GM12878 (cell line): ENCODE measurements at regions not wholly inside any gene's neighbourhood (a gene's known extent, or its start where the extent isn't known, plus 50 kb on each side); places are given as distances from the start of the nearest gene placed in this dataset.

Experiments
- ATAC-seq: fragments of 200-7000 bp; cut with Tn5 transposase; 3 replicates; pipeline ENCODE4 v1.9.1; 2020; ENCODE audit warnings: mild to moderate bottlenecking, moderate library complexity
- BruUV-seq: library from RNA; stranded (reverse); fragments of 400-500 nt; replicated peaks from 2 replicates; lab custom pipeline; 2021; lab: Mats Ljungman, UMichigan
- CTCF ChIA-PET: fragments of 300-600 bp; sonication (Branson Sonifier 250); formaldehyde crosslinking; extraction: SDS; loops from one replicate; lab custom pipeline; 2021; ENCODE audit warnings: inconsistent platforms; lab: Yijun Ruan, JAX
- POLR2A ChIA-PET: fragments of 350-600 bp; formaldehyde crosslinking; extraction: SDS; loops from one replicate; lab custom pipeline; 2021; ENCODE audit warnings: inconsistent platforms; lab: Charles Lee
- RAD21 ChIA-PET: fragments of 300-600 bp; sonication (Branson Sonifier 250); formaldehyde crosslinking; loops from one replicate; lab custom pipeline; 2023; ENCODE audit warnings: antibody characterized with exemption; ENCODE audit not compliant: unreplicated experiment; lab: Charles Lee
- SMC1A ChIA-PET: fragments of 300-600 bp; sonication (Branson Sonifier 250); formaldehyde crosslinking; loops from one replicate; lab custom pipeline; 2023; ENCODE audit not compliant: unreplicated experiment, uncharacterized antibody; lab: Charles Lee
- DNase-seq: peaks from one replicate; pipeline ENCODE4 v3.0.0-alpha.2; 2011; ENCODE audit warnings: low read depth, low spot score
- FAIRE-seq: peaks from 3 replicates; lab custom pipeline; 2011; peaks lifted over from hg19 to GRCh38; lab: Jason Lieb, UNC
- H2AFZ ChIP-seq: 2 replicates; pipeline ENCODE4 v1.6.0; 2011; ENCODE audit warnings: low read depth, low read length, control low read depth; ENCODE audit not compliant: control insufficient read depth
- H3K27ac ChIP-seq: 2 replicates; pipeline ENCODE4 v1.5.1; 2011; ENCODE audit warnings: control low read depth; ENCODE audit not compliant: control insufficient read depth, insufficient read depth
- H3K27me3 ChIP-seq, 2 experiments: replicated peaks in 1 of 2; 2 replicates each; pipeline versions ENCODE4 v1.6.0 to v1.6.1; 2011; ENCODE audit warnings: low read length in 1 of 2; ENCODE audit not compliant: control insufficient read depth in 2 of 2, insufficient read depth in 2 of 2
- H3K36me3 ChIP-seq, 2 experiments: 2 replicates each; pipeline ENCODE4 v1.5.1; 2011; ENCODE audit warnings: low read length in 1 of 2; ENCODE audit not compliant: control insufficient read depth in 2 of 2, insufficient read depth in 2 of 2
- H3K4me1 ChIP-seq: 2 replicates; pipeline ENCODE4 v1.6.1; 2011; ENCODE audit warnings: mild to moderate bottlenecking, low read length, moderate library complexity, mixed read lengths; ENCODE audit not compliant: control insufficient read depth, insufficient read depth
- H3K4me2 ChIP-seq: 2 replicates; pipeline ENCODE4 v1.6.0; 2011; ENCODE audit warnings: control low read depth; ENCODE audit not compliant: control insufficient read depth, insufficient read depth
- H3K4me3 ChIP-seq: fragments of 200-600 bp; sonication (generic); 2 replicates; pipeline ENCODE4 v1.5.1; 2016
- H3K79me2 ChIP-seq: 2 replicates; pipeline ENCODE4 v1.6.0; 2011; ENCODE audit warnings: low read length; ENCODE audit not compliant: control insufficient read depth, insufficient read depth
- H3K9ac ChIP-seq: 2 replicates; pipeline ENCODE4 v1.8.0; 2011; ENCODE audit warnings: low read length, control low read depth, mixed read lengths; ENCODE audit not compliant: control insufficient read depth, insufficient read depth
- H3K9me3 ChIP-seq: replicated peaks from 3 replicates; pipeline ENCODE4 v1.5.1; 2011; ENCODE audit warnings: mild to moderate bottlenecking, low read length; ENCODE audit not compliant: control insufficient read depth, insufficient read depth
- H4K20me1 ChIP-seq: 2 replicates; pipeline ENCODE4 v1.6.0; 2011; ENCODE audit not compliant: control insufficient read depth, insufficient read depth
- CEBPB ChIP-seq, 2 experiments: fragments of 150-350 bp in 1 of 2; IDR thresholded peaks; 2 replicates each; pipeline ENCODE4 v1.6.1; 2012 to 2014; ENCODE audit warnings: low read depth in 2 of 2, low read length in 2 of 2, borderline replicate concordance in 1 of 2, inconsistent platforms in 1 of 2
- ESRRA ChIP-seq: IDR thresholded peaks from 2 replicates; pipeline ENCODE4 v1.6.1; 2012; ENCODE audit warnings: mild to moderate bottlenecking, low read length, improper control_type of control experiment
- JUND ChIP-seq: IDR thresholded peaks from 2 replicates; pipeline ENCODE4 v1.6.1; 2012; ENCODE audit warnings: low read depth, mild to moderate bottlenecking, low read length, improper control_type of control experiment, moderate library complexity
- NFYB ChIP-seq: IDR thresholded peaks from 2 replicates; pipeline ENCODE4 v1.6.1; 2011; ENCODE audit warnings: low read depth, mild to moderate bottlenecking, low read length, improper control_type of control experiment, moderate library complexity; ENCODE audit not compliant: insufficient read depth
- PAX5 ChIP-seq: IDR thresholded peaks from 2 replicates; pipeline ENCODE4 v1.6.1; 2011; ENCODE audit warnings: low read depth, low read length, borderline replicate concordance
- PAX8 ChIP-seq: fragments of 450-650 bp; IDR thresholded peaks from 2 replicates; pipeline ENCODE4 v1.6.1; 2017; ENCODE audit warnings: mild to moderate bottlenecking, moderate library complexity
- ZNF274 ChIP-seq: IDR thresholded peaks from one replicate; pipeline ENCODE4 v1.8.0; 2011; ENCODE audit not compliant: insufficient read length, insufficient read depth
- ZNF622 ChIP-seq: fragments of 450-650 bp; IDR thresholded peaks from 2 replicates; pipeline ENCODE4 v1.6.1; 2017; ENCODE audit warnings: mild to moderate bottlenecking, inconsistent platforms
- WGBS: methylation state at CpG from one replicate; pipeline ENCODE4 v1.1.6; 2016; ENCODE audit warnings: low lambda C conversion rate; ENCODE audit not compliant: insufficient replicate concordance, insufficient coverage; ENCODE audit errors: missing lambda C conversion rate; 5-methylcytosine and 5-hydroxymethylcytosine counted together
- in situ Hi-C: fragments of 300-500 bp; cut with MboI; formaldehyde crosslinking; loops from 9 replicates; pipeline ENCODE4 v1.14.3; 2018; ENCODE audit warnings: mixed read lengths
- intact Hi-C: fragments of 100-400 bp; cut with micrococcal nuclease; formaldehyde crosslinking; loops from one replicate; pipeline ENCODE4 v1.14.2; 2022; ENCODE audit not compliant: unreplicated experiment
- TF ChIP-seq, protein P1 (sequence below): fragments of 450-650 bp; IDR thresholded peaks from 2 replicates; pipeline ENCODE4 v1.6.1; 2017; ENCODE audit warnings: mild to moderate bottlenecking, moderate library complexity
- TF ChIP-seq, protein P2 (sequence below): fragments of 450-650 bp; IDR thresholded peaks from 2 replicates; pipeline ENCODE4 v1.6.1; 2016; ENCODE audit warnings: mild to moderate bottlenecking

GRCh38 chr13:53138376-53139036 lies 109.9 kb downstream of the OLFM4 start (continued):
- TF ChIP-seq, protein P1, sequence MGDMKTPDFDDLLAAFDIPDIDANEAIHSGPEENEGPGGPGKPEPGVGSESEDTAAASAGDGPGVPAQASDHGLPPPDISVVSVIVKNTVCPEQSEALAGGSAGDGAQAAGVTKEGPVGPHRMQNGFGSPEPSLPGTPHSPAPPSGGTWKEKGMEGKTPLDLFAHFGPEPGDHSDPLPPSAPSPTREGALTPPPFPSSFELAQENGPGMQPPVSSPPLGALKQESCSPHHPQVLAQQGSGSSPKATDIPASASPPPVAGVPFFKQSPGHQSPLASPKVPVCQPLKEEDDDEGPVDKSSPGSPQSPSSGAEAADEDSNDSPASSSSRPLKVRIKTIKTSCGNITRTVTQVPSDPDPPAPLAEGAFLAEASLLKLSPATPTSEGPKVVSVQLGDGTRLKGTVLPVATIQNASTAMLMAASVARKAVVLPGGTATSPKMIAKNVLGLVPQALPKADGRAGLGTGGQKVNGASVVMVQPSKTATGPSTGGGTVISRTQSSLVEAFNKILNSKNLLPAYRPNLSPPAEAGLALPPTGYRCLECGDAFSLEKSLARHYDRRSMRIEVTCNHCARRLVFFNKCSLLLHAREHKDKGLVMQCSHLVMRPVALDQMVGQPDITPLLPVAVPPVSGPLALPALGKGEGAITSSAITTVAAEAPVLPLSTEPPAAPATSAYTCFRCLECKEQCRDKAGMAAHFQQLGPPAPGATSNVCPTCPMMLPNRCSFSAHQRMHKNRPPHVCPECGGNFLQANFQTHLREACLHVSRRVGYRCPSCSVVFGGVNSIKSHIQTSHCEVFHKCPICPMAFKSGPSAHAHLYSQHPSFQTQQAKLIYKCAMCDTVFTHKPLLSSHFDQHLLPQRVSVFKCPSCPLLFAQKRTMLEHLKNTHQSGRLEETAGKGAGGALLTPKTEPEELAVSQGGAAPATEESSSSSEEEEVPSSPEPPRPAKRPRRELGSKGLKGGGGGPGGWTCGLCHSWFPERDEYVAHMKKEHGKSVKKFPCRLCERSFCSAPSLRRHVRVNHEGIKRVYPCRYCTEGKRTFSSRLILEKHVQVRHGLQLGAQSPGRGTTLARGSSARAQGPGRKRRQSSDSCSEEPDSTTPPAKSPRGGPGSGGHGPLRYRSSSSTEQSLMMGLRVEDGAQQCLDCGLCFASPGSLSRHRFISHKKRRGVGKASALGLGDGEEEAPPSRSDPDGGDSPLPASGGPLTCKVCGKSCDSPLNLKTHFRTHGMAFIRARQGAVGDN: no peak

DNA sequence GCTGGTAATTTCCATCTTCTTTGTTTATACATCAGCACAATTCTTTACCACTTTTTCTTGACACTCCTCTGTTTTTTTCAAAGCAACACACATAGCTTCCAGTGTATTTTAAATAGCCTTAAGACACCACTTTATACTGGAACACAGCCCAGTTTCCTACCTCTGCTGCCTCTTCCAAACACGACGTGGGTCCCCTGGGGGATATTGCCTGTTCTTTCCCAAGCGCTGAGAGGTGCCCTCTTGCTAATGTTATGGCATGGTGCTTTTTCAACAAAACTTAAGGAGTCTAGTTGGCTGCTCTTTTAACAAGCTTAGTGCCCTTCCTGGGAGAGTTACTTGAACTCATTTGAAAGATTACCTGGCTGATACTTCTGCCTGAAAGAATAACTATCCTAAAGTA lies 112.7 kb downstream of the OLFM4 start:
- no TSS peak for BruUV-seq
- Histone ChIP-seq H3K4me1 (no peaks in the 10 kb centered on the region), H3K9me3 (no peaks in the 10 kb centered on the region), H3K27ac (no peak overlapping the region), H3K36me3 (no peaks in the 10 kb centered on the region), H3K27me3 (no peaks in the 10 kb centered on the region), H3K4me2 (no peak overlapping the region), H4K20me1 (no peaks in the 10 kb centered on the region), H3K9ac (no peak overlapping the region), H3K79me2 (no peaks in the 10 kb centered on the region), H3K4me3 (no peak overlapping the region), H2AFZ (no peak overlapping the region)
- 1% methylated on average over 3 of the region's 3 CpGs for WGBS
- in situ Hi-C loops (no loop called here), intact Hi-C loops (no loop called here)
- DNase-seq: no peak
- RAD21 ChIA-PET: no interaction called here
- FAIRE-seq: no peak
- CTCF ChIA-PET: interaction anchor here (0.7 to 0.9 kb wide), 2 partner anchors 10 to 79 kb away, joined by 3 to 4 read pairs; no protein-coding TSS in a partner anchor
- SMC1A ChIA-PET: interaction anchor here (1.0 kb wide), 1 partner anchor 8 kb away, joined by 3 read pairs; no protein-coding TSS in a partner anchor
- POLR2A ChIA-PET: no interaction called here
- no peak for ATAC-seq
- TF ChIP-seq, protein P2, sequence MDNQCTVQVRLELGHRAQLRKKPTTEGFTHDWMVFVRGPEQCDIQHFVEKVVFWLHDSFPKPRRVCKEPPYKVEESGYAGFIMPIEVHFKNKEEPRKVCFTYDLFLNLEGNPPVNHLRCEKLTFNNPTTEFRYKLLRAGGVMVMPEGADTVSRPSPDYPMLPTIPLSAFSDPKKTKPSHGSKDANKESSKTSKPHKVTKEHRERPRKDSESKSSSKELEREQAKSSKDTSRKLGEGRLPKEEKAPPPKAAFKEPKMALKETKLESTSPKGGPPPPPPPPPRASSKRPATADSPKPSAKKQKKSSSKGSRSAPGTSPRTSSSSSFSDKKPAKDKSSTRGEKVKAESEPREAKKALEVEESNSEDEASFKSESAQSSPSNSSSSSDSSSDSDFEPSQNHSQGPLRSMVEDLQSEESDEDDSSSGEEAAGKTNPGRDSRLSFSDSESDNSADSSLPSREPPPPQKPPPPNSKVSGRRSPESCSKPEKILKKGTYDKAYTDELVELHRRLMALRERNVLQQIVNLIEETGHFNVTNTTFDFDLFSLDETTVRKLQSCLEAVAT: no peak
- TF ChIP-seq ZNF622 (no peak), PAX5 (no peak), ZNF274 (no peak), ESRRA (no peak), PAX8 (no peak), JUND (no peak), NFYB (no peak), CEBPB (IDR thresholded peaks at IDR 0.05; ENCODE audit: borderline replicate concordance in 1 of 2, low read depth in 2 of 2, low read length in 2 of 2) (no peak)
- TF ChIP-seq, protein P1: no peak
